ENCODE measurements at regions not wholly inside any gene's neighbourhood (a gene's known extent, or its start where the extent isn't known, plus 50 kb on each side); places are given as distances from the start of the nearest gene placed in this dataset.
"Not testable (repeated sequence)": the region's sequence is repeated elsewhere in the genome, so short reads cannot be mapped to it uniquely, and the experiment has no call there.

GRCh38 chr9:28942941-28943340 lies 1369.7 kb upstream of the C9orf72 start:
- no peak for DNase-seq

- no peak for DNase-seq
Measured at GRCh38 chr9:28946648-28947047, 1373.4 kb upstream of the C9orf72 start.

GRCh38 chr9:28951945-28952344 lies 1378.7 kb upstream of the C9orf72 start:
- DNase-seq: no peak

DNA sequence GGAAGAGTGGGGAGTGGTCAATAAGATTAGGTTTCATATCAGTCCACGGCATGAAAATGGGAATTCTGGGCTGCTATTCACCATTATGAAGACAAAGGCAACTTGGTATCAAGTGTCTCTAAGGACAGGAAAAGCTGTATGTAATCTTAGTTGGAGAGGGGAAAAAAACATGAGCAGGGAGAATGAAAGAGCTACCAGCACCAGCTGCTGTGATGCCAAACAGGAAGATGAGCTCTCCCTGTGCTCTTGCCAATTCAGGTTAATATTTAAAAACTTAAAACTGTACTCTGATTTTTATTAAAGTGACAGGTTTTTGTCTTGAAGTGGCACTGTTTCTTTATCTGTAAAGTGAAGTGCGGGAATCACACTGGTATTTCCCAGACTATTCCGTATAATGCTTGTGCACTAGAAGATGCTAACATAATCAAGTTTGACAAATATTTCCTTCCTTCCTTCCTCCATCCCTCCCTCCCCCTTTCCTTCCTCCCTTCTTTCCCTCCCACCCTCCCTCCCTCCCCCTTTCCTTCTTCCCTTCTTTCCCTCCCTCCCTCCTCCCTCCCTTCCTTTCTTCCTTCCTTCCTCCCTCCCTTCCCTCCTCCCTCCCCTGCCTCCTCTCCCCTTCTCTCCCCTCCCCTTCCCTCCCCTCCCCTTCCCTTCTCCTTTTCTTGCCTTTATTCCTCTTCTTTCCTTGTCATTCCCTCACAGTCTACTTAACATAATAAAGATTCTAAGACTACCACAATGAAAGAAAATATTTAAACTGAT lies 1383.0 kb upstream of the C9orf72 start:
- DNase-seq: no peak

DNA sequence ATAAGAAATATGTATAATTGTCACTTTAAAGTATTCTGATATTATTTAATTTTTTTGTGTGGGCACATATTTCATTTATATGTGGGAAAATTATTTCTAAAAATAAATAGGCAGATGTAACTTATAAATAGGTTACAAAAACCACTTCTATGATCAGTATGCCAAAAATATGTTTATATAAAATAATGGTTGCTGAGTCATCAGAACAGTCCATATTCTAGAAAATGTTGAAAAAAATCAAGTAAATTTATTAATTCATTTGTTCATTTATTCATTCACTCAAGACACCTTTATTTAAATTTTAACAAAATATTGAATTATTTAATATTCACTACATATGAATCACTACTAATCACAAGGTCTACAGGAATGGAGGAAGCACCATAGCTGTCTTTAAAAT lies 1387.3 kb upstream of the C9orf72 start:
- no peak for DNase-seq

GRCh38 chr9:28961623-28962022 lies 1388.3 kb upstream of the C9orf72 start:
- DNase-seq: no peak

- no peak for DNase-seq
Measured at GRCh38 chr9:28967226-28967625, 1393.9 kb upstream of the C9orf72 start.

DNA sequence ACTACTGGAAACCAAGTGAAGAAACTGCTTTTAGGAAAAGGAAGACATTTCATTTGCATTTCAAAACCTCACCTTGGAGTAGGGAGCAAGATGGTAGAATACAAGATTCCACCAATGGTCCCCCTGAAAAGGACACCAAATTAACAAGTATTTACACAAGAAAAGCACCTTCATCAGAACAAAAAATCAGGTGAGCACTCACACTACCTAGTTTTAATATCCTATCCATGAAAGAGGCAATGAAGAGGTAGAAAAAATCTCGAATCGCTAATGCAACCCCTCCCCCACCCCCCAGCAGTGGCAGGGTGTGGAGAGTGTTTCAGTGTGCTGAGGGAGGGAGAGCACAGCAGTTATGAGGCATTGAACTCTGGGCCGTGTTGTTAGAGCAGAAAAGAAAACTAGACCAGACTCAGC lies 1397.0 kb upstream of the C9orf72 start:
- DNase-seq: no peak

- DNase-seq: no peak
Measured at GRCh38 chr9:28971881-28972280, 1398.6 kb upstream of the C9orf72 start.

GRCh38 chr9:28976250-28976649 lies 1403.0 kb upstream of the C9orf72 start:
- DNase-seq: no peak

- DNase-seq: no peak
Measured at GRCh38 chr9:28976684-28977083, 1403.4 kb upstream of the C9orf72 start.

DNA sequence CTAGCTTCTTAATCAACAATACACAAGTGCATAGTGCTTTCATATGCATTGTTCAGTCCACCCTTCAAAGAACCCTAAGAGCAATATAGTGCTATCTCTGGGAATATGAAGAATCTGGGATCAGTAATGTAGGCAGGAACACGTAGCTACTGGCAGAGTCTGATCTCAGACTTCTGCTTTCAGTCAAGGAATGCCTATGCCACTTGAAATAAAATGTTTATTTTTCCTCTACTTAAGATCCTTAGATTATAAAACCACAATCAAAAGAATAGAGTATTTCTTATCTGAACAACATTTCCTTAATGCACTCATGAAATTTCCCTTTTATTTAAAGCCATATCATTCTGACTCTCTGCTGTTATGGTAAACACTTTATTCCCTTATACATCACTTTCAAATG lies 1407.8 kb upstream of the C9orf72 start:
- DNase-seq: no peak

- no peak for DNase-seq
Measured at GRCh38 chr9:28981711-28982110, 1408.4 kb upstream of the C9orf72 start.

DNA sequence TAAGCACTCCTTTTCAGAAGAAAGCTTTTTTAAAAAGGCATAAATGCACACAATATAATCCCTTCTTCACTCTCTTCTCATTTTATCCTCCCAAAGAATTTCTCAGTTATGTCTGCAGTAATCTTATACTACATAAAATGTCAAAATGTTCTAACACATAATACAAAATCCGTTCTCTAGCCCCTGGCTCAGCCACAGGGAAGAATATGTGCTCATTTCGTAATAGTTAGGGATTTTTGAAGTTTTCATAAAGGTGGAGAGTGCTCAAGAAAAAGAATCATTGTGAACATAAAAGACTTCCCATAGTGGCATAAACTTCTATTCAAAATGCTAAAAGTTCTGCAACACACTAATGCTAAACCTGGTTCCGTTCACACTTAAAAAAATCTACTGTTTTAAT lies 1410.7 kb upstream of the C9orf72 start:
- DNase-seq: no peak

GRCh38 chr9:28990009-28990408 lies 1416.7 kb upstream of the C9orf72 start:
- not testable (repeated sequence) for DNase-seq

- no peak for DNase-seq
Measured at GRCh38 chr9:28999057-28999456, 1425.8 kb upstream of the C9orf72 start.

DNA sequence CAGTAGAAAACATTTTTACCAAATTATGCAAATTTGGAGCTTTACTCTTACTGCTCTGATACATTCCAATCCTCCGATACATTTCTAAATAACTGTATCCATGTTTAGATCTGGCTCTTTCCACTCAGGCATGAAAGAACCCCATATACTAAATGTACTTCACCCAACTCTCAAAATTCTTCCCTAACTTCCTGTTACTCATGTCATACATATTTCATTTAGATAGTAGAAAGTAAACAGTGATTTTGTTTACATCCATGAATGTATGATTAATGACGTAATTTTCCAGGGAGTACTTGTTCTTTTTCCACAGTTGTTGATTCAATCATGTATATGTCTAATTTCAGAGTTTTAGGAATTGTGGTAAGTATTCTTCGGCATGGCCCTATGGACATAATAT lies 1426.5 kb upstream of the C9orf72 start:
- DNase-seq: no peak

GRCh38 chr9:29001006-29001405 lies 1427.7 kb upstream of the C9orf72 start:
- no peak for DNase-seq

GRCh38 chr9:29004988-29005387 lies 1431.7 kb upstream of the C9orf72 start:
- DNase-seq: no peak

GRCh38 chr9:29006628-29007027 lies 1433.3 kb upstream of the C9orf72 start:
- no peak for DNase-seq

DNA sequence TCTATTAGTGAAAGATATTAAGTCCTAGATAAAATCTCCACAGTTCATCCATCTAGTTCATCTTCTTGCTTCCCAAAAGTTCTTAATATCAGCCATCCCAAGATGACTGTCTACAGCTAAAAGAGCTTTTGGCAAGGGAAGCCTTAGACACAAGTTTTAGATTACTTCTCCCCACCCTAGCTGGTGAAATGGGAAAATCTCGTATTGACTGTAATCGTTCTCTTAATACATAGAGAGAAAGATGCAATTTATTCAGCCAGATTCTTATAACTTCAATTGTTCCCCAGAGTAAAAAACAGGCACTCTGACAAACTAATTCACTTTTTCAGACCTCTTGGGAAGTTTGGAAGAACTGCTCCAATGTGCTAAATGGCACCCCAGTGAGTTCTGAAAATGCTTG lies 1439.6 kb upstream of the C9orf72 start:
- DNase-seq: no peak

GRCh38 chr9:29021632-29022031 lies 1448.4 kb upstream of the C9orf72 start:
- no peak for DNase-seq

GRCh38 chr9:29038332-29038731 lies 1465.1 kb upstream of the C9orf72 start:
- no peak for DNase-seq

DNA sequence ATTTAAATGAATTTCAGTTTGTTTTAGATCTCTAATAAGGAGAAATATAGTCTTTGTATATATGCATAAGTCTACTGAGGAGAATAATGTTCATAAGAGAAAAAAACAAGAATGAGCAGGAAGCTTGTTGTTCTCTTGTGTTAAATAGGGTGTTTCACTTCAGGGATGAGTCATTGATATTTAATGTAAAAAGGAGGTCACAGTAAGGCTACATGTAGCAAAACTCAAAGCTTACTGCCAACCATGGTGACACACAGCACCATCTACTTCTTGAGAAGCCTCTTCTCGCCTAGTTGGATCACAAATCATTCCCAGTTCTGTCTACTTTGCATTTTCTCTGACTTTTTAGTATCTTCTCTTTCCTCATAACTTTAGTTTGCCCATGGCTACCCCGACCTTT lies 1466.0 kb upstream of the C9orf72 start:
- DNase-seq: no peak

GRCh38 chr9:29043072-29043471 lies 1469.8 kb upstream of the C9orf72 start:
- DNase-seq: no peak

Measured in GOT3 (cell line).